Liver (tissue), 3 donors: ENCODE measurements at regions not wholly inside any gene's neighbourhood (a gene's known extent, or its start where the extent isn't known, plus 50 kb on each side); places are given as distances from the start of the nearest gene placed in this dataset.

ENCODE experiments used
- ATF3 ChIP-seq: IDR thresholded peaks from 2 replicates; pipeline ENCODE4 v1.6.1; 2016; ENCODE audit warnings: antibody characterized with exemption
- CTCF ChIP-seq: fragments of 150-350 bp; IDR thresholded peaks from 2 replicates; pipeline ENCODE4 v1.5.1; 2017; ENCODE audit warnings: improper control_type of control experiment, low read depth, low read length; ENCODE audit not compliant: missing input control
- EGR1 ChIP-seq, 2 donors: IDR thresholded peaks; 2 replicates each; pipeline ENCODE4 v1.6.1; 2016 to 2018; ENCODE audit warnings: antibody characterized with exemption in 2 of 2, low read depth in 2 of 2
- FOXA1 ChIP-seq: IDR thresholded peaks from 2 replicates; pipeline ENCODE4 v1.6.1; 2016; ENCODE audit warnings: antibody characterized with exemption
- FOXA2 ChIP-seq: IDR thresholded peaks from 2 replicates; pipeline ENCODE4 v1.6.1; 2016; ENCODE audit warnings: antibody characterized with exemption
- GABPA ChIP-seq, 2 donors: IDR thresholded peaks in 1 of 2; conservative IDR thresholded peaks in 1 of 2; 2 replicates each; pipeline ENCODE4 v1.6.1; 2016; ENCODE audit warnings: antibody characterized with exemption in 2 of 2, mild to moderate bottlenecking in 1 of 2, moderate library complexity in 1 of 2
- HNF4A ChIP-seq, 2 donors: conservative IDR thresholded peaks; 2 replicates each; pipeline ENCODE4 v1.6.1; 2016; ENCODE audit warnings: antibody characterized with exemption in 2 of 2, mild to moderate bottlenecking in 2 of 2
- JUND ChIP-seq, 2 donors: IDR thresholded peaks; 2 replicates each; pipeline ENCODE4 v1.6.1; 2016; ENCODE audit warnings: antibody characterized with exemption in 2 of 2
- MAX ChIP-seq: IDR thresholded peaks from 2 replicates; pipeline ENCODE4 v1.6.1; 2016; ENCODE audit warnings: antibody characterized with exemption
- RAD21 ChIP-seq, 2 donors: IDR thresholded peaks; 2 replicates each; pipeline ENCODE4 v1.6.1; 2016; ENCODE audit warnings: antibody characterized with exemption in 2 of 2, mild to moderate bottlenecking in 2 of 2
- REST ChIP-seq: IDR thresholded peaks from 2 replicates; pipeline ENCODE4 v1.6.1; 2016; ENCODE audit warnings: antibody characterized with exemption, mild to moderate bottlenecking
- SP1 ChIP-seq: IDR thresholded peaks from 2 replicates; pipeline ENCODE4 v1.6.1; 2018; ENCODE audit warnings: antibody characterized with exemption, mild to moderate bottlenecking
- TAF1 ChIP-seq: conservative IDR thresholded peaks from 2 replicates; pipeline ENCODE4 v1.6.1; 2016; ENCODE audit warnings: antibody characterized with exemption, mild to moderate bottlenecking
- YY1 ChIP-seq: IDR thresholded peaks from 2 replicates; pipeline ENCODE4 v1.6.1; 2016; ENCODE audit warnings: antibody characterized with exemption, mild to moderate bottlenecking
- donor health status: healthy.
- donor health status: healthy.

GRCh38 chr11:37107831-37108230 is 509.8 kb upstream of the RAG2 start:
- no peak for TF ChIP-seq CTCF
- TF ChIP-seq RAD21 (IDR thresholded peaks at IDR 0.05) = no peak
- no peak for TF ChIP-seq FOXA1
- TF ChIP-seq JUND (IDR thresholded peaks at IDR 0.05) = no peak
- TF ChIP-seq YY1 = no peak
- no peak for TF ChIP-seq TAF1
- TF ChIP-seq ATF3 = no peak
- no peak for TF ChIP-seq GABPA (IDR thresholded peaks at IDR 0.05 in 1 of 2, conservative IDR thresholded peaks at IDR 0.05 in 1 of 2)
- no peak for TF ChIP-seq REST
- TF ChIP-seq MAX = no peak
- no peak for TF ChIP-seq HNF4A (conservative IDR thresholded peaks at IDR 0.05)
- TF ChIP-seq EGR1 (IDR thresholded peaks at IDR 0.05; ENCODE audit: low read depth in 2 of 2) = no peak
- TF ChIP-seq SP1 = no peak
- TF ChIP-seq FOXA2 = no peak
